Stomach (tissue), 4 donors: ENCODE measurements at regions not wholly inside any gene's neighbourhood (a gene's known extent, or its start where the extent isn't known, plus 50 kb on each side); places are given as distances from the start of the nearest gene placed in this dataset.
A peak's percentile ranks its signal among the peaks of the same experiment; 100 is the strongest.

Source experiments
- EP300 ChIP-seq: sonication (generic); formaldehyde crosslinking; IDR thresholded peaks from one replicate; pipeline ENCODE4 v1.6.1; 2017; ENCODE audit warnings: antibody characterized with exemption
- POLR2A ChIP-seq, 4 donors: fragments of 450-650 bp; IDR thresholded peaks; one replicate each; pipeline ENCODE4 v1.6.1; 2016; ENCODE audit warnings: antibody characterized with exemption in 4 of 4, control low read depth in 2 of 4, mild to moderate bottlenecking in 1 of 4, moderate library complexity in 1 of 4
- POLR2AphosphoS5 ChIP-seq, 3 donors: sonication (generic); formaldehyde crosslinking; IDR thresholded peaks; one replicate each; pipeline ENCODE4 v1.6.1; 2016; ENCODE audit warnings: antibody characterized with exemption in 3 of 3
- TF ChIP-seq, protein P1 (sequence below), 7 experiments: fragments of 450-650 bp in 4 of 7; fragments of 200-600 bp in 3 of 7; sonication (generic) in 3 of 7; IDR thresholded peaks; one replicate each; pipeline ENCODE4 v1.5.1; 2016 to 2019; ENCODE audit warnings: antibody characterized with exemption in 7 of 7, control low read depth in 2 of 7, mild to moderate bottlenecking in 1 of 7

GRCh38 chr17:34173241-34173640, 81.8 kb upstream of the CCL2 start:
- TF ChIP-seq, protein P1, sequence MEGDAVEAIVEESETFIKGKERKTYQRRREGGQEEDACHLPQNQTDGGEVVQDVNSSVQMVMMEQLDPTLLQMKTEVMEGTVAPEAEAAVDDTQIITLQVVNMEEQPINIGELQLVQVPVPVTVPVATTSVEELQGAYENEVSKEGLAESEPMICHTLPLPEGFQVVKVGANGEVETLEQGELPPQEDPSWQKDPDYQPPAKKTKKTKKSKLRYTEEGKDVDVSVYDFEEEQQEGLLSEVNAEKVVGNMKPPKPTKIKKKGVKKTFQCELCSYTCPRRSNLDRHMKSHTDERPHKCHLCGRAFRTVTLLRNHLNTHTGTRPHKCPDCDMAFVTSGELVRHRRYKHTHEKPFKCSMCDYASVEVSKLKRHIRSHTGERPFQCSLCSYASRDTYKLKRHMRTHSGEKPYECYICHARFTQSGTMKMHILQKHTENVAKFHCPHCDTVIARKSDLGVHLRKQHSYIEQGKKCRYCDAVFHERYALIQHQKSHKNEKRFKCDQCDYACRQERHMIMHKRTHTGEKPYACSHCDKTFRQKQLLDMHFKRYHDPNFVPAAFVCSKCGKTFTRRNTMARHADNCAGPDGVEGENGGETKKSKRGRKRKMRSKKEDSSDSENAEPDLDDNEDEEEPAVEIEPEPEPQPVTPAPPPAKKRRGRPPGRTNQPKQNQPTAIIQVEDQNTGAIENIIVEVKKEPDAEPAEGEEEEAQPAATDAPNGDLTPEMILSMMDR (IDR thresholded peaks at IDR 0.05): no peak
- TF ChIP-seq POLR2A (IDR thresholded peaks at IDR 0.05): no peak
- TF ChIP-seq POLR2AphosphoS5 (IDR thresholded peaks at IDR 0.05): peak in 1 of 3 donors; percentile 9
- no peak for TF ChIP-seq EP300
